Parathyroid adenoma (tissue), 2 donors: ENCODE measurements at regions not wholly inside any gene's neighbourhood (a gene's known extent, or its start where the extent isn't known, plus 50 kb on each side); places are given as distances from the start of the nearest gene placed in this dataset.

Experiments
- H2AFZ ChIP-seq: fragments of 300-600 bp; sonication (generic); one replicate; pipeline ENCODE4 v1.7.0; 2017; ENCODE audit warnings: antibody characterized with exemption, mild to moderate bottlenecking
- H3K27ac ChIP-seq: fragments of 300-600 bp; sonication (generic); one replicate; pipeline ENCODE4 v1.7.0; 2017
- H3K27me3 ChIP-seq: fragments of 300-600 bp; sonication (generic); one replicate; pipeline ENCODE4 v1.7.0; 2017; ENCODE audit warnings: low read length; ENCODE audit not compliant: control insufficient read depth, insufficient read depth
- H3K36me3 ChIP-seq: fragments of 300-600 bp; sonication (generic); one replicate; pipeline ENCODE4 v1.7.0; 2017; ENCODE audit warnings: low read length; ENCODE audit not compliant: control insufficient read depth, insufficient read depth
- H3K4me1 ChIP-seq: fragments of 300-600 bp; sonication (generic); one replicate; pipeline ENCODE4 v1.7.0; 2017; ENCODE audit warnings: control low read depth
- H3K4me2 ChIP-seq: fragments of 300-600 bp; sonication (generic); one replicate; pipeline ENCODE4 v1.7.0; 2017; ENCODE audit warnings: low read length
- H3K4me3 ChIP-seq: fragments of 300-600 bp; sonication (generic); one replicate; pipeline ENCODE4 v1.7.0; 2017; ENCODE audit warnings: low read depth, low read length
- H3K79me2 ChIP-seq: fragments of 300-600 bp; sonication (generic); one replicate; pipeline ENCODE4 v1.7.0; 2017; ENCODE audit warnings: control low read depth
- H3K9ac ChIP-seq: fragments of 300-600 bp; sonication (generic); one replicate; pipeline ENCODE4 v1.7.0; 2017; ENCODE audit warnings: mild to moderate bottlenecking
- H3K9me3 ChIP-seq: fragments of 300-600 bp; sonication (generic); one replicate; pipeline ENCODE4 v1.7.0; 2017; ENCODE audit warnings: low read length; ENCODE audit not compliant: control insufficient read depth
- CTCF ChIP-seq: fragments of 300-600 bp; sonication (generic); IDR thresholded peaks from one replicate; pipeline ENCODE4 v1.7.0; 2017; ENCODE audit warnings: antibody characterized with exemption, mild to moderate bottlenecking
- donor health status: primary hyperparathyroidism.

GRCh38 chr12:116384691-116385485, 107.4 kb upstream of the MED13L start:
- H3K27me3 ChIP-seq, result no peaks in the 10 kb centered on the region
- no peaks in the 10 kb centered on the region for H3K36me3 ChIP-seq
- no peak overlapping the region for H3K4me2 ChIP-seq
- no peak for TF ChIP-seq CTCF
- H2AFZ ChIP-seq, result no peak overlapping the region
- no peak overlapping the region for H3K9ac ChIP-seq
- H3K4me1 ChIP-seq, result no peaks in the 10 kb centered on the region
- no peak overlapping the region for H3K27ac ChIP-seq
- H3K79me2 ChIP-seq, result no peaks in the 10 kb centered on the region
- no peak overlapping the region for H3K4me3 ChIP-seq
- H3K9me3 ChIP-seq, result no peaks in the 10 kb centered on the region

GRCh38 chr12:116385486-116386217, 108.2 kb upstream of the MED13L start:
- H3K79me2 ChIP-seq, result no peaks in the 10 kb centered on the region
- no peaks in the 10 kb centered on the region for H3K36me3 ChIP-seq
- TF ChIP-seq CTCF, result no peak
- no peak overlapping the region for H3K4me3 ChIP-seq
- no peaks in the 10 kb centered on the region for H3K4me1 ChIP-seq
- no peaks in the 10 kb centered on the region for H3K9me3 ChIP-seq
- H3K9ac ChIP-seq, result no peak overlapping the region
- no peak overlapping the region for H3K27ac ChIP-seq
- no peak overlapping the region for H3K4me2 ChIP-seq
- no peaks in the 10 kb centered on the region for H3K27me3 ChIP-seq
- peak overlapping the region; percentile 25 for H2AFZ ChIP-seq

- no peaks in the 10 kb centered on the region for H3K9me3 ChIP-seq
- H3K9ac ChIP-seq, result no peak overlapping the region
- no peaks in the 10 kb centered on the region for H3K27me3 ChIP-seq
- no peak overlapping the region for H3K4me2 ChIP-seq
- no peaks in the 10 kb centered on the region for H3K4me1 ChIP-seq
- H3K79me2 ChIP-seq, result no peaks in the 10 kb centered on the region
- H3K36me3 ChIP-seq, result no peaks in the 10 kb centered on the region
- no peak overlapping the region for H3K4me3 ChIP-seq
- no peak overlapping the region for H3K27ac ChIP-seq
- no peak overlapping the region for H2AFZ ChIP-seq
- TF ChIP-seq CTCF, result no peak
These were observed 111.8 kb upstream of the MED13L start for GRCh38 chr12:116389326-116389725.

GRCh38 chr12:116389990-116390389, 112.5 kb upstream of the MED13L start:
- H3K9ac ChIP-seq, result no peak overlapping the region
- H2AFZ ChIP-seq, result no peak overlapping the region
- H3K9me3 ChIP-seq, result no peaks in the 10 kb centered on the region
- no peaks in the 10 kb centered on the region for H3K27me3 ChIP-seq
- no peak overlapping the region for H3K27ac ChIP-seq
- no peak overlapping the region for H3K4me2 ChIP-seq
- no peaks in the 10 kb centered on the region for H3K36me3 ChIP-seq
- H3K4me1 ChIP-seq, result no peaks in the 10 kb centered on the region
- no peak for TF ChIP-seq CTCF
- no peaks in the 10 kb centered on the region for H3K79me2 ChIP-seq
- no peak overlapping the region for H3K4me3 ChIP-seq
